AG04449 (cell line): ENCODE measurements at regions not wholly inside any gene's neighbourhood (a gene's known extent, or its start where the extent isn't known, plus 50 kb on each side); places are given as distances from the start of the nearest gene placed in this dataset.

ENCODE experiments used
- CTCF ChIA-PET: fragments of 350-600 bp; formaldehyde crosslinking; extraction: SDS; loops from one replicate; lab custom pipeline; 2021; ENCODE audit warnings: antibody characterized with exemption; lab: Yijun Ruan, JAX
- POLR2A ChIA-PET: fragments of 400-600, 350-600 bp; formaldehyde crosslinking; extraction: SDS; loops from one replicate; lab custom pipeline; 2020; ENCODE audit warnings: antibody characterized with exemption, inconsistent platforms; lab: Yijun Ruan, JAX
- DNase-seq: peaks from one replicate; pipeline ENCODE4 v3.0.0-alpha.2; 2010; ENCODE audit warnings: low read depth, low spot score
- H3K4me3 ChIP-seq: 2 replicates; pipeline ENCODE4 v1.5.1; 2011; ENCODE audit warnings: low read depth, mild to moderate bottlenecking, control low read depth, low read length
- TF ChIP-seq, protein P1 (sequence below): IDR thresholded peaks from one replicate; pipeline ENCODE4 v1.5.1; 2011; ENCODE audit warnings: mild to moderate bottlenecking, moderate library complexity, low read length, control low read depth, inconsistent platforms; ENCODE audit not compliant: insufficient read depth; ENCODE audit errors: missing control alignments

DNA sequence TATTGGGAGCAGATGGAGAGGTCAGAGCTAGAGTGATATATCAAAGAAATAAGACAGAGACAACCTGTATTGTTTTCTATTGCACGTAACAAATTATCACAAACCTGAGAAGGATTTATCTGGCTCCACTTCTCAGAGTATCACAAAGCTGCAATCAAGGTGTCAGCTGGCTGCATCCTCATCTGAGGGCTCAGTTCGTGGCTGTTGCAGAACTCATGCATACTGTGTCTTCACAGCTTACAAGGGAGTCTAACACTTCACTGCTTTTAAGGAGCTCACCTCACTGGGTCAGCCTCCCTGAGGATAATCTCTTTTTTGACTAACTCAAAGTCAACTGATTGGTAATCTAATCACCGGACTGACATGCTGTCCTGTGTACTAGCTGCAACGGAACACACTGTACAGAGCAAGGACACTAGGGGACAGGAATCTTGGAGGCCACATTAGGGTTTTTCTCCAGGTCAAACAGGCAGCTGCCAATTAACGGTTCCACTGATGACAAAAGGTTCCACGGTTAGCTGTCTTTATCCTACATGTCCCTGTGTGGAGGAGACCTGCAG, 1006.8 kb upstream of the SEMA6D start:
- no peak for DNase-seq
- ChIA-PET POLR2A (no interaction called here), CTCF (no interaction called here)
- H3K4me3 ChIP-seq, result no peak overlapping the region
- TF ChIP-seq, protein P1, sequence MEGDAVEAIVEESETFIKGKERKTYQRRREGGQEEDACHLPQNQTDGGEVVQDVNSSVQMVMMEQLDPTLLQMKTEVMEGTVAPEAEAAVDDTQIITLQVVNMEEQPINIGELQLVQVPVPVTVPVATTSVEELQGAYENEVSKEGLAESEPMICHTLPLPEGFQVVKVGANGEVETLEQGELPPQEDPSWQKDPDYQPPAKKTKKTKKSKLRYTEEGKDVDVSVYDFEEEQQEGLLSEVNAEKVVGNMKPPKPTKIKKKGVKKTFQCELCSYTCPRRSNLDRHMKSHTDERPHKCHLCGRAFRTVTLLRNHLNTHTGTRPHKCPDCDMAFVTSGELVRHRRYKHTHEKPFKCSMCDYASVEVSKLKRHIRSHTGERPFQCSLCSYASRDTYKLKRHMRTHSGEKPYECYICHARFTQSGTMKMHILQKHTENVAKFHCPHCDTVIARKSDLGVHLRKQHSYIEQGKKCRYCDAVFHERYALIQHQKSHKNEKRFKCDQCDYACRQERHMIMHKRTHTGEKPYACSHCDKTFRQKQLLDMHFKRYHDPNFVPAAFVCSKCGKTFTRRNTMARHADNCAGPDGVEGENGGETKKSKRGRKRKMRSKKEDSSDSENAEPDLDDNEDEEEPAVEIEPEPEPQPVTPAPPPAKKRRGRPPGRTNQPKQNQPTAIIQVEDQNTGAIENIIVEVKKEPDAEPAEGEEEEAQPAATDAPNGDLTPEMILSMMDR, result no peak

DNA sequence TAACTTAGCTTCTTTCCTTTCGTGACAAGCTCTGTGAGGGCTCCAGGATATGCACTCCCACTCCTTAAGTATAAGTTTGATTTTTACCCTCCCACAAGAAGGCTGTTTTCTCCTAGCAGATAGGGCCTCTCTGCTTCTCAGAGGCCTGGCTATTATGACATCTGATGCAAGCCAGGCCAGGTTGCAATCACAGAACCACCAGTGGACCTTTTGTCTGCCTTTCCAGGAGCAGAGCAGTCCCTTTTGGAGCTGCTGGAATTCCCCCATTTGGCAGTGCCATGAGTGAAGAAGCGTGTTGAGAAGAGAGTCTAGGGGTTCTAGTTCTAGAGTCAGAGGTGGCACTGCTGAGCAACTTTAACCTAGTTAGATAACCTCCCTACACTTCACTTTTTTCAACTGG, 1004.3 kb upstream of the SEMA6D start:
- DNase-seq, result no peak
- CTCF ChIA-PET, result no interaction called here
- H3K4me3 ChIP-seq, result no peak overlapping the region
- POLR2A ChIA-PET, result no interaction called here
- TF ChIP-seq, protein P1, result no peak

DNA sequence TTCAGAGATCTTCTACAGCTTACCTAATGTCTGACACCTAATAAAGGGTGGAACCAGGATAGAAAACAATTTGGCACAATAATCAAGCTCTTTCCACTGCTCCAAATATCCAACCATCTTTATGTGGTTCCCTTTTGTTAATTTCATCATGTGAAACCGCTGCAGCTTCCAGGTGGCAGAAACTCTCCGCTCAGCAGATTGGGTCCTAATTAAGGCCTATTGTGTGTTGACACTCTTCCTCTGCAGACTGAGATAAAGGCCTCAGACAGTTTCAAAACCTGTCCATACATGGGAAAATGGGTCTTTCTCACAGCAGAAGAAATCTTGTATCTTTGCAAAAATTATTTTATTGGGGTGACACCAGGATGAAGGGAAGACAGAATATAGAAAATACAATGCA, 1002.4 kb upstream of the SEMA6D start:
- DNase-seq, result no peak
- TF ChIP-seq, protein P1, result no peak
- H3K4me3 ChIP-seq, result no peak overlapping the region
- ChIA-PET CTCF (no interaction called here), POLR2A (no interaction called here)

DNA sequence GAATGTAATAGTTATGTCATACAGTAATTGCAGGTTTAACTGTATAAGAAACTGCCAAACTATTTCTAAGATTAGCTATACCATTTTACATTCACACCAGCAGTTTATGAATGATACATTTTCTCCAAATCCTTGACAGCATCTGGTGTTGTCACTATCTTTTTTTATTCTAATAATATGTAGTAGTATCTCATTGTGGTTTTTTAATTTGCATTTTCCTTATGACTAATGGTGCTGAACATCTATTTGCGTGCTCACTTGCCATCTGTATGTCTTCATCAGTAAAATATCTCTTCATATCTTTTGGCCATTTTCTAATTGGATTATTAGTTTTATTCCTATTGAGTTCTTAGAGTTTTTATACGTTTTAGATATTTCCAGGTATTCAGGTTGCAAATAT, 994.0 kb upstream of the SEMA6D start:
- POLR2A ChIA-PET, result no interaction called here
- CTCF ChIA-PET, result no interaction called here
- TF ChIP-seq, protein P1, result no peak
- no peak overlapping the region for H3K4me3 ChIP-seq
- no peak for DNase-seq

DNA sequence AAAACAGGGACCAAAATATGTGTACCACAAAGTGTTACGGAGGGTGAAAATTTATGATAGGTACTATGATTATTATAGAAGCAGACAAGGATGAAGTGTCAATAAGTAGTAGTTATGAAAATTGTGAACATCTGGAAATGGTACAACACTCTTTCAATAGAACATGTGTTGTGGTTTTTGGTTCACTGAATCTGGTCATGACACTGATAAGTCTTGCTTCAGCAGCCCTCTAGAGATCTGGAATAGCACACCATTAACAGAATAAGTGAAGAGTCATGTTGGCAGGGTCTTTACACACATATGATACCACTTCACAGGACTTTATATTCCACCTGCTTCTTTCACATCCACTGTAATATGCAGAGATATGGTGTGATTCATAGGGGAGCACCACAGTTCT, 985.2 kb upstream of the SEMA6D start:
- ChIA-PET POLR2A (no interaction called here), CTCF (no interaction called here)
- no peak for DNase-seq
- no peak overlapping the region for H3K4me3 ChIP-seq
- TF ChIP-seq, protein P1, result no peak

DNA sequence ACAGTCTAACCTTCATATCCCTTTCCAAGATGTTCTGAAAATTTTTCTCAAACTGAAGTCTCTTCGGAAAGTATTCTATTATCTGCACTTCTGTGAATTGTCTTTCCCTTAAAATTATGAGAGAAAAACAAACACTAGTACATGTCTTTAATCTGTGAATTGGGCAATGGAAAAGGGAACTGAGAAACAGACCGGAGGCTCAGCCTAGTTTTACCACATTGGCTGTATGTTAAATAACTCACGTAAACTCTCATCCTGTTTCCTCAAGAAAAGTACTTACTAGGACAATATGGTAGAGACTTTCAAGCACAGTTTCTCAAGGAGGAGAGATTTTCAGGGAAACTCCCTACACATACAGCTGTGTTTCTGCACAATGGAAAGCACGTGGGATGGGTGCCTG, 982.2 kb upstream of the SEMA6D start:
- no peak for DNase-seq
- no peak overlapping the region for H3K4me3 ChIP-seq
- CTCF ChIA-PET, result no interaction called here
- POLR2A ChIA-PET, result no interaction called here
- TF ChIP-seq, protein P1, result no peak
